Ascending aorta (tissue), 2 donors: ENCODE measurements at regions not wholly inside any gene's neighbourhood (a gene's known extent, or its start where the extent isn't known, plus 50 kb on each side); places are given as distances from the start of the nearest gene placed in this dataset.

Experiments used
- DNase-seq, 2 donors: peaks; one replicate each; pipeline ENCODE4 v3.0.0-alpha.2; 2019; ENCODE audit warnings: low spot score in 2 of 2
- H3K27ac ChIP-seq, 2 donors: fragments of 200-600 bp; sonication (generic); one replicate each; pipeline ENCODE4 v1.5.1; 2016 to 2017; ENCODE audit warnings: mild to moderate bottlenecking in 1 of 2
- H3K27me3 ChIP-seq: fragments of 200-600 bp; sonication (generic); one replicate; pipeline ENCODE4 v1.5.1; 2017
- H3K36me3 ChIP-seq, 2 donors: fragments of 200-600 bp; sonication (generic); one replicate each; pipeline ENCODE4 v1.5.1; 2016
- H3K4me1 ChIP-seq, 2 donors: fragments of 200-600 bp; sonication (generic); one replicate each; pipeline ENCODE4 v1.5.1; 2016 to 2017; ENCODE audit warnings: mild to moderate bottlenecking in 1 of 2
- H3K4me3 ChIP-seq, 2 donors: fragments of 200-600 bp; sonication (generic); one replicate each; pipeline ENCODE4 v1.5.1; 2016 to 2017; ENCODE audit warnings: mild to moderate bottlenecking in 1 of 2
- H3K9me3 ChIP-seq, 2 donors: fragments of 200-600 bp; sonication (generic); one replicate each; pipeline ENCODE4 v1.5.1; 2016
- CTCF ChIP-seq, 3 experiments: fragments of 200-600 bp in 2 of 3; fragments of 450-650 bp in 1 of 3; sonication (generic) in 2 of 3; IDR thresholded peaks; one replicate each; pipeline ENCODE4 v1.5.1; 2016 to 2019; ENCODE audit warnings: antibody characterized with exemption in 3 of 3, mild to moderate bottlenecking in 1 of 3, moderate library complexity in 1 of 3
- intact Hi-C: fragments of 100-400 bp; cut with DNase I; formaldehyde crosslinking; loops from one replicate; pipeline ENCODE4 v1.15.1; 2023

GRCh38 chr10:21260506-21261149, 264.9 kb downstream of the SKIDA1 start:
- Histone ChIP-seq H3K27me3 (no peaks in the 10 kb centered on the region), H3K36me3 (no peaks in the 10 kb centered on the region), H3K4me1 (no peaks in the 10 kb centered on the region), H3K4me3 (no peak overlapping the region), H3K27ac (no peak overlapping the region), H3K9me3 (no peaks in the 10 kb centered on the region)
- intact Hi-C loops = no loop called here
- TF ChIP-seq CTCF (IDR thresholded peaks at IDR 0.05) = no peak
- DNase-seq = no peak

GRCh38 chr10:21260066-21260465, 265.4 kb downstream of the SKIDA1 start:
- DNase-seq = no peak
- Histone ChIP-seq H3K36me3 (no peaks in the 10 kb centered on the region), H3K9me3 (no peaks in the 10 kb centered on the region), H3K27me3 (no peaks in the 10 kb centered on the region), H3K4me1 (no peaks in the 10 kb centered on the region), H3K4me3 (no peak overlapping the region), H3K27ac (no peak overlapping the region)
- no peak for TF ChIP-seq CTCF (IDR thresholded peaks at IDR 0.05)
- intact Hi-C loops = no loop called here

GRCh38 chr10:21257919-21258318, 267.6 kb downstream of the SKIDA1 start:
- Histone ChIP-seq H3K4me1 (no peaks in the 10 kb centered on the region), H3K27me3 (no peaks in the 10 kb centered on the region), H3K9me3 (no peaks in the 10 kb centered on the region), H3K27ac (no peak overlapping the region), H3K36me3 (no peaks in the 10 kb centered on the region), H3K4me3 (no peak overlapping the region)
- no peak for DNase-seq
- no peak for TF ChIP-seq CTCF (IDR thresholded peaks at IDR 0.05)
- intact Hi-C loops = no loop called here

GRCh38 chr10:21257191-21257590, 268.3 kb downstream of the SKIDA1 start:
- H3K4me3 ChIP-seq = no peak overlapping the region
- intact Hi-C loops = no loop called here
- H3K27ac ChIP-seq = no peak overlapping the region
- no peaks in the 10 kb centered on the region for H3K27me3 ChIP-seq
- no peaks in the 10 kb centered on the region for H3K36me3 ChIP-seq
- no peaks in the 10 kb centered on the region for H3K4me1 ChIP-seq
- no peaks in the 10 kb centered on the region for H3K9me3 ChIP-seq
- no peak for TF ChIP-seq CTCF (IDR thresholded peaks at IDR 0.05)
- no peak for DNase-seq

- no peaks in the 10 kb centered on the region for H3K27me3 ChIP-seq
- no peak for DNase-seq
- TF ChIP-seq CTCF (IDR thresholded peaks at IDR 0.05) = no peak
- H3K9me3 ChIP-seq = no peaks in the 10 kb centered on the region
- H3K4me3 ChIP-seq = no peak overlapping the region
- no peaks in the 10 kb centered on the region for H3K36me3 ChIP-seq
- H3K27ac ChIP-seq = no peak overlapping the region
- intact Hi-C loops = no loop called here
- no peaks in the 10 kb centered on the region for H3K4me1 ChIP-seq
These were observed 276.0 kb downstream of the SKIDA1 start for GRCh38 chr10:21249435-21249834.

- no peak for DNase-seq
- intact Hi-C loops = no loop called here
- Histone ChIP-seq H3K4me3 (no peak overlapping the region), H3K9me3 (no peaks in the 10 kb centered on the region), H3K27me3 (no peaks in the 10 kb centered on the region), H3K4me1 (no peaks in the 10 kb centered on the region), H3K27ac (no peak overlapping the region), H3K36me3 (no peaks in the 10 kb centered on the region)
- TF ChIP-seq CTCF (IDR thresholded peaks at IDR 0.05) = no peak
These were observed 277.9 kb downstream of the SKIDA1 start for GRCh38 chr10:21247592-21247991.
